Endothelial cell of umbilical vein (primary cell): ENCODE measurements at regions not wholly inside any gene's neighbourhood (a gene's known extent, or its start where the extent isn't known, plus 50 kb on each side); places are given as distances from the start of the nearest gene placed in this dataset.

ENCODE experiments used
- BruUV-seq: library from RNA; stranded (reverse); fragments of 400-500 nt; replicated peaks from 2 replicates; lab custom pipeline; 2021; lab: Mats Ljungman, UMichigan
- CTCF ChIA-PET: fragments of 300-600, 350-600 bp; sonication (Branson Sonifier 250); formaldehyde crosslinking; loops from one replicate; lab custom pipeline; 2021; ENCODE audit warnings: antibody characterized with exemption, inconsistent platforms; lab: Charles Lee
- POLR2A ChIA-PET: fragments of 300-600, 350-600 bp; sonication (Branson Sonifier 250); formaldehyde crosslinking; loops from one replicate; lab custom pipeline; 2021; ENCODE audit warnings: antibody characterized with exemption, inconsistent platforms; lab: Charles Lee
- DNase-seq: peaks from one replicate; pipeline ENCODE4 v3.0.0-alpha.2; 2011; ENCODE audit warnings: low read depth, low spot score
- FAIRE-seq: peaks from 2 replicates; lab custom pipeline; 2011; peaks lifted over from hg19 to GRCh38; lab: Jason Lieb, UNC
- H2AFZ ChIP-seq: 2 replicates; pipeline ENCODE4 v1.6.0; 2012; ENCODE audit warnings: low read depth, low read length, control low read depth, inconsistent platforms
- H3K27ac ChIP-seq: 2 replicates; pipeline ENCODE4 v1.5.1; 2011; ENCODE audit warnings: low read depth, mild to moderate bottlenecking, control low read depth, low read length, moderate library complexity; ENCODE audit not compliant: insufficient read depth
- H3K27me3 ChIP-seq, 2 experiments: 2 replicates each; pipeline versions ENCODE4 v1.6.0 to v1.6.1; 2011; ENCODE audit warnings: low read length in 2 of 2, mixed read lengths in 1 of 2; ENCODE audit not compliant: control insufficient read depth in 2 of 2, insufficient read depth in 2 of 2
- H3K36me3 ChIP-seq, 2 experiments: 2 replicates in 1 of 2; 3 replicates in 1 of 2; pipeline ENCODE4 v1.5.1; 2011; ENCODE audit warnings: low read length in 2 of 2, mild to moderate bottlenecking in 1 of 2, moderate library complexity in 1 of 2; ENCODE audit not compliant: control insufficient read depth in 2 of 2, insufficient read depth in 2 of 2; ENCODE audit errors: extremely low read depth in 1 of 2
- H3K4me1 ChIP-seq: 3 replicates; pipeline ENCODE4 v1.5.1; 2011; ENCODE audit warnings: mild to moderate bottlenecking, low read length; ENCODE audit not compliant: control insufficient read depth, insufficient read depth; ENCODE audit errors: extremely low read depth
- H3K4me2 ChIP-seq: 2 replicates; pipeline ENCODE4 v1.6.1; 2011; ENCODE audit warnings: low read length, control low read depth, mixed read lengths; ENCODE audit not compliant: insufficient read depth
- H3K4me3 ChIP-seq, 3 experiments: fragments of 200-600 bp in 1 of 3; sonication (generic), shearing (Covaris generic) in 1 of 3; replicated peaks in 1 of 3; 2 replicates each; pipeline ENCODE4 v1.5.1; 2011 to 2016; ENCODE audit warnings: control low read depth in 3 of 3, low read length in 3 of 3, mild to moderate bottlenecking in 2 of 3, inconsistent platforms in 1 of 3, low read depth in 1 of 3, moderate library complexity in 1 of 3; ENCODE audit not compliant: insufficient read depth in 1 of 3
- H3K79me2 ChIP-seq: 2 replicates; pipeline ENCODE4 v1.6.0; 2012; ENCODE audit warnings: low read length, inconsistent platforms; ENCODE audit not compliant: control insufficient read depth, insufficient read depth
- H3K9ac ChIP-seq: replicated peaks from 2 replicates; pipeline ENCODE3; 2011; ENCODE audit warnings: low read length, control low read depth; ENCODE audit not compliant: insufficient read depth; ENCODE audit errors: extremely low read depth
- H3K9me1 ChIP-seq: replicated peaks from 3 replicates; pipeline ENCODE4 v1.6.0; 2011; ENCODE audit warnings: mild to moderate bottlenecking, low read length; ENCODE audit not compliant: control insufficient read depth, insufficient read depth; ENCODE audit errors: extremely low read depth
- H3K9me3 ChIP-seq: replicated peaks from 2 replicates; pipeline ENCODE4 v1.5.1; 2012; ENCODE audit warnings: low read length, inconsistent platforms; ENCODE audit not compliant: control insufficient read depth, insufficient read depth
- H4K20me1 ChIP-seq: replicated peaks from 2 replicates; pipeline ENCODE3; 2011; ENCODE audit warnings: mild to moderate bottlenecking, low read length; ENCODE audit not compliant: control insufficient read depth, insufficient read depth; ENCODE audit errors: extremely low read depth
- EZH2 ChIP-seq: IDR thresholded peaks from 2 replicates; pipeline ENCODE4 v1.6.1; 2012; ENCODE audit warnings: borderline replicate concordance, low read depth, mild to moderate bottlenecking, moderate library complexity, low read length, inconsistent platforms; ENCODE audit not compliant: severe bottlenecking
- FOS ChIP-seq: IDR thresholded peaks from 2 replicates; pipeline ENCODE4 v1.6.1; 2011; ENCODE audit warnings: mild to moderate bottlenecking, low read length, moderate library complexity, borderline replicate concordance; ENCODE audit not compliant: insufficient read depth
- GATA2 ChIP-seq: IDR thresholded peaks from 2 replicates; pipeline ENCODE4 v1.7.0; 2011; ENCODE audit warnings: low read depth, mild to moderate bottlenecking, moderate library complexity, mixed read lengths, low read length; ENCODE audit not compliant: insufficient read length, insufficient read depth
- JUN ChIP-seq: IDR thresholded peaks from 2 replicates; pipeline ENCODE4 v1.6.1; 2011; ENCODE audit warnings: borderline replicate concordance, low read depth; ENCODE audit not compliant: insufficient read length, insufficient read depth
- MYC ChIP-seq: IDR thresholded peaks from one replicate; pipeline ENCODE4 v1.6.1; 2011; ENCODE audit warnings: mild to moderate bottlenecking, low read depth, low read length
- POLR2A ChIP-seq: IDR thresholded peaks from 2 replicates; pipeline ENCODE4 v1.6.1; 2012; ENCODE audit warnings: low read depth, mild to moderate bottlenecking, control low read depth, low read length
- POLR2AphosphoS5 ChIP-seq: IDR thresholded peaks from 2 replicates; pipeline ENCODE4 v1.6.1; 2012; ENCODE audit warnings: low read depth, mild to moderate bottlenecking, control low read depth, low read length, moderate library complexity; ENCODE audit not compliant: insufficient read depth
- dilution Hi-C: fragments of 300-500 bp; cut with MboI; formaldehyde crosslinking; loops from one replicate; pipeline ENCODE4 v1.15.0; 2019; ENCODE audit warnings: low sequenced_read_pairs; ENCODE audit not compliant: extremely low pct_ligation_motif_present
- intact Hi-C: fragments of 100-400 bp; cut with micrococcal nuclease; formaldehyde crosslinking; loops from one replicate; pipeline ENCODE4 v1.10.0; 2022
- TF ChIP-seq, protein P1 (sequence below), 2 donors: IDR thresholded peaks; 1 replicate in 1 of 2; 2 replicates in 1 of 2; pipeline ENCODE4 v1.5.1; 2011; ENCODE audit warnings: low read length in 2 of 2, mild to moderate bottlenecking in 2 of 2, moderate library complexity in 2 of 2, control low read depth in 1 of 2, inconsistent platforms in 1 of 2, low read depth in 1 of 2; ENCODE audit not compliant: insufficient read depth in 1 of 2; ENCODE audit errors: extremely low read depth in 1 of 2
- TF ChIP-seq, protein P2 (sequence below): IDR thresholded peaks from 2 replicates; pipeline ENCODE4 v1.6.1; 2011; ENCODE audit not compliant: insufficient read depth, insufficient read length

- FAIRE-seq: no peak
- no peak overlapping the region for H3K4me2 ChIP-seq
- no peaks in the 10 kb centered on the region for H3K4me1 ChIP-seq
- ChIA-PET POLR2A (no interaction called here), CTCF (interaction anchor here (1.3 kb wide), 1 partner anchor 75 kb away, joined by 3 read pairs; no protein-coding TSS in a partner anchor)
- H3K4me3 ChIP-seq: no peak overlapping the region
- no TSS peak for BruUV-seq
- no peaks in the 10 kb centered on the region for H3K27me3 ChIP-seq
- no peak overlapping the region for H3K9ac ChIP-seq
- H3K9me3 ChIP-seq: no peaks in the 10 kb centered on the region
- no peak overlapping the region for H2AFZ ChIP-seq
- dilution Hi-C loops (no loop called here), intact Hi-C loops (no loop called here)
- no peak overlapping the region for H3K27ac ChIP-seq
- H3K79me2 ChIP-seq: no peaks in the 10 kb centered on the region
- no peaks in the 10 kb centered on the region for H4K20me1 ChIP-seq
- TF ChIP-seq POLR2A (no peak), EZH2 (no peak), JUN (no peak), FOS (no peak), POLR2AphosphoS5 (no peak), GATA2 (no peak), MYC (no peak)
- TF ChIP-seq, protein P1, sequence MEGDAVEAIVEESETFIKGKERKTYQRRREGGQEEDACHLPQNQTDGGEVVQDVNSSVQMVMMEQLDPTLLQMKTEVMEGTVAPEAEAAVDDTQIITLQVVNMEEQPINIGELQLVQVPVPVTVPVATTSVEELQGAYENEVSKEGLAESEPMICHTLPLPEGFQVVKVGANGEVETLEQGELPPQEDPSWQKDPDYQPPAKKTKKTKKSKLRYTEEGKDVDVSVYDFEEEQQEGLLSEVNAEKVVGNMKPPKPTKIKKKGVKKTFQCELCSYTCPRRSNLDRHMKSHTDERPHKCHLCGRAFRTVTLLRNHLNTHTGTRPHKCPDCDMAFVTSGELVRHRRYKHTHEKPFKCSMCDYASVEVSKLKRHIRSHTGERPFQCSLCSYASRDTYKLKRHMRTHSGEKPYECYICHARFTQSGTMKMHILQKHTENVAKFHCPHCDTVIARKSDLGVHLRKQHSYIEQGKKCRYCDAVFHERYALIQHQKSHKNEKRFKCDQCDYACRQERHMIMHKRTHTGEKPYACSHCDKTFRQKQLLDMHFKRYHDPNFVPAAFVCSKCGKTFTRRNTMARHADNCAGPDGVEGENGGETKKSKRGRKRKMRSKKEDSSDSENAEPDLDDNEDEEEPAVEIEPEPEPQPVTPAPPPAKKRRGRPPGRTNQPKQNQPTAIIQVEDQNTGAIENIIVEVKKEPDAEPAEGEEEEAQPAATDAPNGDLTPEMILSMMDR (IDR thresholded peaks at IDR 0.05; ENCODE audit: extremely low read depth in 1 of 2, insufficient read depth in 1 of 2, low read depth in 1 of 2, low read length in 2 of 2): no peak
- TF ChIP-seq, protein P2, sequence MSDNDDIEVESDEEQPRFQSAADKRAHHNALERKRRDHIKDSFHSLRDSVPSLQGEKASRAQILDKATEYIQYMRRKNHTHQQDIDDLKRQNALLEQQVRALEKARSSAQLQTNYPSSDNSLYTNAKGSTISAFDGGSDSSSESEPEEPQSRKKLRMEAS: no peak
- DNase-seq: no peak
- H3K9me1 ChIP-seq: no peaks in the 10 kb centered on the region
- no peaks in the 10 kb centered on the region for H3K36me3 ChIP-seq
Measured at GRCh38 chr2:182584462-182584861, 131.6 kb upstream of the DNAJC10 start.
